A549 (cell line): ENCODE measurements at regions not wholly inside any gene's neighbourhood (a gene's known extent, or its start where the extent isn't known, plus 50 kb on each side); places are given as distances from the start of the nearest gene placed in this dataset.
"Not testable (repeated sequence)": the region's sequence is repeated elsewhere in the genome, so short reads cannot be mapped to it uniquely, and the experiment has no call there.

Experiments
- CHD2 ChIP-seq: fragments of 150-350 bp; IDR thresholded peaks from 2 replicates; pipeline ENCODE4 v1.6.1; 2014; ENCODE audit warnings: low read length; ENCODE audit not compliant: partially characterized antibody
- EP300 ChIP-seq, 2 experiments: fragments of >200 bp; sonication (Bioruptor Twin); formaldehyde crosslinking; IDR thresholded peaks; 2 replicates in 1 of 2; 3 replicates in 1 of 2; pipeline ENCODE4 v1.6.1; 2016 to 2017
- JUNB ChIP-seq: fragments of >200 bp; sonication (Bioruptor Twin); formaldehyde crosslinking; IDR thresholded peaks from 2 replicates; pipeline ENCODE4 v1.6.1; 2016
- KDM1A ChIP-seq: fragments of 200-600 bp; sonication (generic); IDR thresholded peaks from 2 replicates; pipeline ENCODE4 v1.6.1; 2016; ENCODE audit warnings: low read depth, mild to moderate bottlenecking
- POLR2A ChIP-seq: IDR thresholded peaks from 2 replicates; pipeline ENCODE4 v1.6.1; 2012; ENCODE audit warnings: mild to moderate bottlenecking, low read length
- POLR2AphosphoS2 ChIP-seq: conservative IDR thresholded peaks from 2 replicates; pipeline ENCODE4 v1.6.1; 2012; ENCODE audit warnings: low read length, improper control_type of control experiment, inconsistent platforms
- RNF2 ChIP-seq: fragments of 200-600 bp; sonication (generic); IDR thresholded peaks from 2 replicates; pipeline ENCODE4 v1.6.1; 2016; ENCODE audit warnings: low read depth, mild to moderate bottlenecking, antibody characterized with exemption, moderate library complexity, borderline replicate concordance
- SREBF2 ChIP-seq: fragments of 450-650 bp; IDR thresholded peaks from 2 replicates; pipeline ENCODE4 v1.6.1; 2014; ENCODE audit warnings: mild to moderate bottlenecking, moderate library complexity
- TF ChIP-seq, protein P1 (sequence below): fragments of >200 bp; sonication (Bioruptor Twin); formaldehyde crosslinking; IDR thresholded peaks from 3 replicates; pipeline ENCODE4 v1.5.1; 2016
- TF ChIP-seq, protein P2 (sequence below): fragments of 200-600 bp; sonication (generic); IDR thresholded peaks from 2 replicates; pipeline ENCODE4 v1.6.1; 2016; ENCODE audit warnings: antibody characterized with exemption, mild to moderate bottlenecking, moderate library complexity

DNA sequence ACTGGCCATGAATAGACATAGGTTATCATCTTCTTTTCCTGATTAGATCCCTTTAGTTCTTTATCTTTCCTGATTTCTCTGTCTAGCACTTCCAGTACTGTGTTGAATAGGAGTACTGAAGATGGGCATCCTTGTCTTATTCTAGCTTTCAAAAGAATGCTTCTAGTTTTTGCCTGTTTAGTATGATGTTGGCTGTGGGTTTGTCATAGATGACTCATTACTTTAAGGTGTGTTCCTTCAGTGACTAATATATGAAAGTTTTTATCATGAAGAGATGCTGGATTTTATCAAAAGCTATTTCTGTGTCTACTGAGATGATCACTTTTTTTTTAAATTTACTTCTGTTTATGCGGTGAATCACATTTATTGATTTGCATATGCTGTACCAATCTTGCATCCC lies 832.3 kb downstream of the PCDH11X start:
- not testable (repeated sequence) for TF ChIP-seq JUNB; POLR2A; RNF2; CHD2; KDM1A; POLR2AphosphoS2; EP300 (IDR thresholded peaks at IDR 0.05); SREBF2
- TF ChIP-seq, protein P1, sequence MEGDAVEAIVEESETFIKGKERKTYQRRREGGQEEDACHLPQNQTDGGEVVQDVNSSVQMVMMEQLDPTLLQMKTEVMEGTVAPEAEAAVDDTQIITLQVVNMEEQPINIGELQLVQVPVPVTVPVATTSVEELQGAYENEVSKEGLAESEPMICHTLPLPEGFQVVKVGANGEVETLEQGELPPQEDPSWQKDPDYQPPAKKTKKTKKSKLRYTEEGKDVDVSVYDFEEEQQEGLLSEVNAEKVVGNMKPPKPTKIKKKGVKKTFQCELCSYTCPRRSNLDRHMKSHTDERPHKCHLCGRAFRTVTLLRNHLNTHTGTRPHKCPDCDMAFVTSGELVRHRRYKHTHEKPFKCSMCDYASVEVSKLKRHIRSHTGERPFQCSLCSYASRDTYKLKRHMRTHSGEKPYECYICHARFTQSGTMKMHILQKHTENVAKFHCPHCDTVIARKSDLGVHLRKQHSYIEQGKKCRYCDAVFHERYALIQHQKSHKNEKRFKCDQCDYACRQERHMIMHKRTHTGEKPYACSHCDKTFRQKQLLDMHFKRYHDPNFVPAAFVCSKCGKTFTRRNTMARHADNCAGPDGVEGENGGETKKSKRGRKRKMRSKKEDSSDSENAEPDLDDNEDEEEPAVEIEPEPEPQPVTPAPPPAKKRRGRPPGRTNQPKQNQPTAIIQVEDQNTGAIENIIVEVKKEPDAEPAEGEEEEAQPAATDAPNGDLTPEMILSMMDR, result not testable (repeated sequence)
- TF ChIP-seq, protein P2, sequence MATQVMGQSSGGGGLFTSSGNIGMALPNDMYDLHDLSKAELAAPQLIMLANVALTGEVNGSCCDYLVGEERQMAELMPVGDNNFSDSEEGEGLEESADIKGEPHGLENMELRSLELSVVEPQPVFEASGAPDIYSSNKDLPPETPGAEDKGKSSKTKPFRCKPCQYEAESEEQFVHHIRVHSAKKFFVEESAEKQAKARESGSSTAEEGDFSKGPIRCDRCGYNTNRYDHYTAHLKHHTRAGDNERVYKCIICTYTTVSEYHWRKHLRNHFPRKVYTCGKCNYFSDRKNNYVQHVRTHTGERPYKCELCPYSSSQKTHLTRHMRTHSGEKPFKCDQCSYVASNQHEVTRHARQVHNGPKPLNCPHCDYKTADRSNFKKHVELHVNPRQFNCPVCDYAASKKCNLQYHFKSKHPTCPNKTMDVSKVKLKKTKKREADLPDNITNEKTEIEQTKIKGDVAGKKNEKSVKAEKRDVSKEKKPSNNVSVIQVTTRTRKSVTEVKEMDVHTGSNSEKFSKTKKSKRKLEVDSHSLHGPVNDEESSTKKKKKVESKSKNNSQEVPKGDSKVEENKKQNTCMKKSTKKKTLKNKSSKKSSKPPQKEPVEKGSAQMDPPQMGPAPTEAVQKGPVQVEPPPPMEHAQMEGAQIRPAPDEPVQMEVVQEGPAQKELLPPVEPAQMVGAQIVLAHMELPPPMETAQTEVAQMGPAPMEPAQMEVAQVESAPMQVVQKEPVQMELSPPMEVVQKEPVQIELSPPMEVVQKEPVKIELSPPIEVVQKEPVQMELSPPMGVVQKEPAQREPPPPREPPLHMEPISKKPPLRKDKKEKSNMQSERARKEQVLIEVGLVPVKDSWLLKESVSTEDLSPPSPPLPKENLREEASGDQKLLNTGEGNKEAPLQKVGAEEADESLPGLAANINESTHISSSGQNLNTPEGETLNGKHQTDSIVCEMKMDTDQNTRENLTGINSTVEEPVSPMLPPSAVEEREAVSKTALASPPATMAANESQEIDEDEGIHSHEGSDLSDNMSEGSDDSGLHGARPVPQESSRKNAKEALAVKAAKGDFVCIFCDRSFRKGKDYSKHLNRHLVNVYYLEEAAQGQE, result not testable (repeated sequence)
